WI38 (cell line): ENCODE measurements at regions not wholly inside any gene's neighbourhood (a gene's known extent, or its start where the extent isn't known, plus 50 kb on each side); places are given as distances from the start of the nearest gene placed in this dataset.

Source experiments
- H3K4me3 ChIP-seq: 2 replicates; pipeline ENCODE4 v1.5.1; 2011; ENCODE audit warnings: low read depth, mild to moderate bottlenecking, control low read depth, low read length
- CTCF ChIP-seq: IDR thresholded peaks from 2 replicates; pipeline ENCODE4 v1.5.1; 2012; ENCODE audit warnings: low read depth, mild to moderate bottlenecking, control low read depth, low read length

GRCh38 chr3:135328036-135328435 is 533.0 kb downstream of the EPHB1 start:
- TF ChIP-seq CTCF, result no peak
- no peak overlapping the region for H3K4me3 ChIP-seq

GRCh38 chr3:135329479-135329878 is 534.4 kb downstream of the EPHB1 start:
- TF ChIP-seq CTCF, result no peak
- H3K4me3 ChIP-seq, result no peak overlapping the region

- no peak for TF ChIP-seq CTCF
- H3K4me3 ChIP-seq, result no peak overlapping the region
Measured at GRCh38 chr3:135337192-135337591, 542.1 kb downstream of the EPHB1 start.

GRCh38 chr3:135348690-135349089 is 553.6 kb downstream of the EPHB1 start:
- no peak for TF ChIP-seq CTCF
- H3K4me3 ChIP-seq, result no peak overlapping the region

GRCh38 chr3:135349254-135349948 is 554.3 kb downstream of the EPHB1 start:
- no peak for TF ChIP-seq CTCF
- no peak overlapping the region for H3K4me3 ChIP-seq

GRCh38 chr3:135352213-135352612 is 557.2 kb downstream of the EPHB1 start:
- no peak for TF ChIP-seq CTCF
- no peak overlapping the region for H3K4me3 ChIP-seq

- H3K4me3 ChIP-seq, result no peak overlapping the region
Measured at GRCh38 chr3:135362889-135363288, 567.8 kb downstream of the EPHB1 start.

More at GRCh38 chr3:135362889-135363288, 567.8 kb downstream of the EPHB1 start:
- TF ChIP-seq CTCF, result no peak
